Smooth muscle cell (in vitro differentiated cells): ENCODE measurements at regions not wholly inside any gene's neighbourhood (a gene's known extent, or its start where the extent isn't known, plus 50 kb on each side); places are given as distances from the start of the nearest gene placed in this dataset.

Experiments
- DNase-seq: peaks from one replicate; lab custom pipeline; 2025; ENCODE audit not compliant: unreplicated experiment; lab: John Stamatoyannopoulos, UW
- H2AFZ ChIP-seq: fragments of 200-600 bp; sonication (generic); 2 replicates; pipeline ENCODE4 v1.6.0; 2016; ENCODE audit warnings: antibody characterized with exemption, low read depth, mild to moderate bottlenecking
- H3F3A ChIP-seq: fragments of 200-600 bp; sonication (generic); 2 replicates; pipeline ENCODE4 v1.6.0; 2017; ENCODE audit warnings: antibody characterized with exemption, low read depth
- H3K27ac ChIP-seq: fragments of 200-600 bp; sonication (generic); 2 replicates; pipeline ENCODE4 v1.5.1; 2016; ENCODE audit warnings: low read depth, mild to moderate bottlenecking
- H3K27me3 ChIP-seq: fragments of 200-600 bp; sonication (generic); 2 replicates; pipeline ENCODE4 v1.6.1; 2016; ENCODE audit warnings: low read depth, mild to moderate bottlenecking
- H3K36me3 ChIP-seq: fragments of 200-600 bp; sonication (generic); 2 replicates; pipeline ENCODE4 v1.5.1; 2016; ENCODE audit warnings: low read depth
- H3K4me1 ChIP-seq: fragments of 200-600 bp; sonication (generic); 2 replicates; pipeline ENCODE4 v1.5.1; 2016; ENCODE audit warnings: low read depth
- H3K4me2 ChIP-seq: fragments of 200-600 bp; sonication (generic); 2 replicates; pipeline ENCODE4 v1.6.0; 2016; ENCODE audit warnings: mild to moderate bottlenecking
- H3K4me3 ChIP-seq: fragments of 200-600 bp; sonication (generic); 2 replicates; pipeline ENCODE4 v1.5.1; 2016; ENCODE audit warnings: mild to moderate bottlenecking
- H3K79me2 ChIP-seq: fragments of 200-600 bp; sonication (generic); 2 replicates; pipeline ENCODE4 v1.6.0; 2016; ENCODE audit warnings: low read depth, mild to moderate bottlenecking
- H3K9ac ChIP-seq: fragments of 200-600 bp; sonication (generic); 2 replicates; pipeline ENCODE4 v1.6.0; 2016; ENCODE audit warnings: low read depth
- H3K9me3 ChIP-seq: fragments of 200-600 bp; sonication (generic); replicated peaks from 2 replicates; pipeline ENCODE4 v1.5.1; 2016; ENCODE audit warnings: low read depth
- H4K20me1 ChIP-seq: fragments of 200-600 bp; sonication (generic); 2 replicates; pipeline ENCODE4 v1.6.0; 2016; ENCODE audit warnings: low read depth
- WGBS: methylation state at CpG from one replicate; pipeline ENCODE4 v1.1.7; 2016; ENCODE audit warnings: low lambda C conversion rate; 5-methylcytosine and 5-hydroxymethylcytosine counted together
- TF ChIP-seq, protein P1 (sequence below): fragments of 200-600 bp; sonication (generic); IDR thresholded peaks from 2 replicates; pipeline ENCODE4 v1.5.1; 2017; ENCODE audit warnings: borderline replicate concordance, mild to moderate bottlenecking, antibody characterized with exemption; ENCODE audit not compliant: insufficient read depth, poor library complexity, severe bottlenecking

DNA sequence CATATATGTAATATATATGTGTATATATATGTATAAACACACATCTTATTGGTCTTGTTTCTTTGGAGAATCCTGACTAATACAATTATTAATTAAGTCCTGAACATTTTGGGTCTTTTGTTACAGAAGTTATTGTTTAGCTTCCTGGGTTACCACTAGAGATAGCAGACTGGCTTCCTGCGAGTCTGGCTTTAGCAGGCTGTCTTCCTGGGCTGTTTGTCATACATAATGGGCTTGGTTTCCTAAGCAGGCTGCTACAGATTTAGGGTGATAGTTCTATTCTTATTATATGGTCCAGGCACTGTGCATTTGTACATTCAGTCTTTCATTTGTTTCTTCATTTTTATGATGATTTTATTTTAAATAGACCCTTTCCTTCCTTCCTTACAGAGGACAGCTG is 312.0 kb upstream of the TMTC4 start:
- H2AFZ ChIP-seq, result no peak overlapping the region
- 20% methylated on average over 1 of the region's 1 CpG for WGBS
- H4K20me1 ChIP-seq, result no peaks in the 10 kb centered on the region
- no peak for DNase-seq
- no peak overlapping the region for H3K4me3 ChIP-seq
- no peak overlapping the region for H3K9ac ChIP-seq
- H3F3A ChIP-seq, result no peaks in the 10 kb centered on the region
- H3K4me2 ChIP-seq, result no peak overlapping the region
- TF ChIP-seq, protein P1, sequence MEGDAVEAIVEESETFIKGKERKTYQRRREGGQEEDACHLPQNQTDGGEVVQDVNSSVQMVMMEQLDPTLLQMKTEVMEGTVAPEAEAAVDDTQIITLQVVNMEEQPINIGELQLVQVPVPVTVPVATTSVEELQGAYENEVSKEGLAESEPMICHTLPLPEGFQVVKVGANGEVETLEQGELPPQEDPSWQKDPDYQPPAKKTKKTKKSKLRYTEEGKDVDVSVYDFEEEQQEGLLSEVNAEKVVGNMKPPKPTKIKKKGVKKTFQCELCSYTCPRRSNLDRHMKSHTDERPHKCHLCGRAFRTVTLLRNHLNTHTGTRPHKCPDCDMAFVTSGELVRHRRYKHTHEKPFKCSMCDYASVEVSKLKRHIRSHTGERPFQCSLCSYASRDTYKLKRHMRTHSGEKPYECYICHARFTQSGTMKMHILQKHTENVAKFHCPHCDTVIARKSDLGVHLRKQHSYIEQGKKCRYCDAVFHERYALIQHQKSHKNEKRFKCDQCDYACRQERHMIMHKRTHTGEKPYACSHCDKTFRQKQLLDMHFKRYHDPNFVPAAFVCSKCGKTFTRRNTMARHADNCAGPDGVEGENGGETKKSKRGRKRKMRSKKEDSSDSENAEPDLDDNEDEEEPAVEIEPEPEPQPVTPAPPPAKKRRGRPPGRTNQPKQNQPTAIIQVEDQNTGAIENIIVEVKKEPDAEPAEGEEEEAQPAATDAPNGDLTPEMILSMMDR, result no peak
- peaks cover 5% of the 10 kb centered on the region for H3K27me3 ChIP-seq
- no peaks in the 10 kb centered on the region for H3K4me1 ChIP-seq
- H3K9me3 ChIP-seq, result no peaks in the 10 kb centered on the region
- H3K36me3 ChIP-seq, result no peaks in the 10 kb centered on the region
- H3K79me2 ChIP-seq, result no peaks in the 10 kb centered on the region
- H3K27ac ChIP-seq, result no peak overlapping the region

DNA sequence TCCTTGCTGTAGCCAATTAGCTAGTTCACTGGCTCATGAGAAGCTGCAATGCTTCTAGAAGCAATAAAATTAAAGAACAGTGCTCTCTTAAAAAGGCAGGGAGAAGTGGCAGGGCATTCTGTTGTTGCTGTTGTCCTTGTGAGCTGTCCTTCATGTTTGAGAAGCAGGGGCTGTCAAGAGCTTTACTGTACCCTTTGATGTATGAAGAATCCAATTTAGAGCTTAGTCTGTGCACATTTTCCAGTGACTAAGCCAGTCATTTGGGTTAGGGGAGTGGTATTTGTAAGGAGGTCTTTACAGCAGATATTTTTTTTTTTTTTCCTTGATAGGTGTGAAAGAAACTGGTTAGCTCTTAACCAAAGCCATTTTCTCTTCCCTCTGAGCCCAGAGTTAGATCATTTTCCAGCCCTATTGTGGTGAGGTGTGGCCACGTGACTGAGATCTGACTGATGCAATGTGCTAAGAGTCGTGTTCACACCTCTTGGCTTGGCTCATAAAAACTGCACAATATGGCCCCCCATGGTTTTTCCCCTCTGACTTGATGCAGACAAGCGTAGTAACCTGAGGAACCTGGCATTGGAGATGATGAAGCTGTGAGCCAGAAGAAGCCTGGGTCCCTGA is 309.6 kb upstream of the TMTC4 start:
- Histone ChIP-seq H3K4me2 (no peak overlapping the region), H3K27ac (no peak overlapping the region), H3K27me3 (peaks cover 5% of the 10 kb centered on the region), H3K4me1 (no peaks in the 10 kb centered on the region), H3K9me3 (no peaks in the 10 kb centered on the region), H3K9ac (no peak overlapping the region), H3K4me3 (no peak overlapping the region), H2AFZ (no peak overlapping the region), H4K20me1 (no peaks in the 10 kb centered on the region), H3K79me2 (no peaks in the 10 kb centered on the region), H3F3A (no peaks in the 10 kb centered on the region), H3K36me3 (no peaks in the 10 kb centered on the region)
- TF ChIP-seq, protein P1, result no peak
- no peak for DNase-seq
- WGBS, result 29% methylated on average over 3 of the region's 3 CpGs

DNA sequence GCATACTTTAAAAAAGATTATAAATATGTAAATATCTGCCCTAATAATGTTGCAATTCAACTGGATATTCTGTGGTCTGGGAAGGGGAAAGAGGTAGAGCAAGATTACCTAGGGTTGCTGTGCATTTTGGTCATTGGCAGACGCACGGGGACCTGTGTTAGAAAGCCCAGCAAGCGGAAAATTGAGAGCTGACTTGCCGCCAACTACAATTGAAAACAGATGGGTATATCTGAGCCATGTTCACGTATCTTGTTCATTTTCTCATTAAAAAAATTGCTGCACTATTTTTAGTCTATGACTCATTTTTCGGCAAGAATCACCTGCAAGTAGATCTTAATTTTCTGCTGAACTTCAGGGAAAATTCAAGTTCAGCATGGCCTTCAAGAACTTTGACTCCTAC is 308.5 kb upstream of the TMTC4 start:
- H3K4me2 ChIP-seq, result no peak overlapping the region
- no peak overlapping the region for H3K9ac ChIP-seq
- no peaks in the 10 kb centered on the region for H3K79me2 ChIP-seq
- no peaks in the 10 kb centered on the region for H3K36me3 ChIP-seq
- H3K4me3 ChIP-seq, result no peak overlapping the region
- no peaks in the 10 kb centered on the region for H3F3A ChIP-seq
- no peaks in the 10 kb centered on the region for H3K9me3 ChIP-seq
- 78% methylated on average over 6 of the region's 6 CpGs for WGBS
- no peak overlapping the region for H3K27ac ChIP-seq
- no peak overlapping the region for H2AFZ ChIP-seq
- peaks cover 5% of the 10 kb centered on the region for H3K27me3 ChIP-seq
- TF ChIP-seq, protein P1, result no peak
- H3K4me1 ChIP-seq, result no peaks in the 10 kb centered on the region
- DNase-seq, result no peak
- no peaks in the 10 kb centered on the region for H4K20me1 ChIP-seq

DNA sequence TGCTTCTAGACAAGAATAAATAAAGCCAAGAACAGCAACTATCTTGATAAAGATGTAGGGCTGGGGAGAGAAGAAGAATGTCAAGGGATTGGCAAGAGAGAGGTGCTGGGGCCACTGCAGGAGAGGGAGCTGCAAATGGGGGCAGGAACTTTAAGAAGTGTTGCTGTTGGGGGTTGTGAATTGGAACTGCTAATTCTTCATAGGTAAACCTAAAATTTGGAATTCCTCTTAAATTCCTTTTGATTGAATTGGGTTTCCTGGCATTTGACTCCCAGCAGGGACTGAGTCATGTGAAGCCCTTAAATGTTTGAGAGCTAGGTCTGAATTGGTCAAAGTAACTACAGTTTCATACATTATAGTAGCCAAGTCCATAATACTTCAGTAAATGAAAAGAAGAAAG is 305.6 kb upstream of the TMTC4 start:
- H2AFZ ChIP-seq, result no peak overlapping the region
- no peak overlapping the region for H3K4me3 ChIP-seq
- no peaks in the 10 kb centered on the region for H3K36me3 ChIP-seq
- H3F3A ChIP-seq, result no peaks in the 10 kb centered on the region
- H3K9ac ChIP-seq, result no peak overlapping the region
- H3K79me2 ChIP-seq, result no peaks in the 10 kb centered on the region
- no peaks in the 10 kb centered on the region for H4K20me1 ChIP-seq
- no peak overlapping the region for H3K4me2 ChIP-seq
- no peaks in the 10 kb centered on the region for H3K9me3 ChIP-seq
- H3K27me3 ChIP-seq, result no peaks in the 10 kb centered on the region
- H3K27ac ChIP-seq, result no peak overlapping the region
- TF ChIP-seq, protein P1, result no peak
- no peaks in the 10 kb centered on the region for H3K4me1 ChIP-seq
- DNase-seq, result no peak
